MG63 (cell line): ENCODE measurements at regions not wholly inside any gene's neighbourhood (a gene's known extent, or its start where the extent isn't known, plus 50 kb on each side); places are given as distances from the start of the nearest gene placed in this dataset.
A peak's percentile ranks its signal among the peaks of the same experiment; 100 is the strongest.

Source experiments
- DNase-seq: peaks from one replicate; pipeline ENCODE4 v3.0.0-alpha.2; 2020
- H3K27me3 ChIP-seq: fragments of 250-450 bp; sonication (Bioruptor Pico); 2 replicates; pipeline ENCODE4 v1.5.1; 2020; ENCODE audit warnings: mild to moderate bottlenecking, moderate library complexity
- H3K36me3 ChIP-seq: fragments of 250-450 bp; sonication (Bioruptor Pico); 2 replicates; pipeline ENCODE4 v1.5.1; 2020; ENCODE audit warnings: mild to moderate bottlenecking, moderate library complexity
- H3K4me3 ChIP-seq: fragments of 250-450 bp; sonication (Bioruptor Pico); 2 replicates; pipeline ENCODE4 v1.5.1; 2020; ENCODE audit warnings: mild to moderate bottlenecking, moderate library complexity
- H3K9me3 ChIP-seq: fragments of 250-450 bp; sonication (Bioruptor Pico); 2 replicates; pipeline ENCODE4 v1.5.1; 2020; ENCODE audit warnings: mild to moderate bottlenecking, moderate library complexity

DNA sequence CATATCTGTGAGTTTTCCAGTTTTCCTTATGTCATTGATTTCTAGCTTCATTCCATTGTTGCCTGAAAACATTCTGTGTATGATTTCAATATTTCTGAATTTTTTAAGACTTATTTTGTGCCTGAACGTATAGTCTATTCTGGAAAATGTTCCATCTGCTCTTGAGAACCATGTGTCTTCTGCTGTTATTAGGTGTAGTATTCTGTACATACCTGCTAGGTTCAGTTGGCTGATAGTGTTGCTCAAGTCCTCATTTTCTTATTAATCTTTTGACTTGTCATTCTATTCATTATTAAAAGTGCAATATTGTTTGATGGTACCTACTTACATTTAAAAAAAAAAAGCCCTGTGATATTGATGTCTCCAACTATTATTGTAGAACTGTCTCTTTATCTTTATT is 869.8 kb upstream of the MAN1A1 start:
- no peak for DNase-seq
- H3K36me3 ChIP-seq = no peaks in the 10 kb centered on the region
- no peak overlapping the region for H3K4me3 ChIP-seq
- H3K9me3 ChIP-seq = no peaks in the 10 kb centered on the region
- H3K27me3 ChIP-seq = no peaks in the 10 kb centered on the region

DNA sequence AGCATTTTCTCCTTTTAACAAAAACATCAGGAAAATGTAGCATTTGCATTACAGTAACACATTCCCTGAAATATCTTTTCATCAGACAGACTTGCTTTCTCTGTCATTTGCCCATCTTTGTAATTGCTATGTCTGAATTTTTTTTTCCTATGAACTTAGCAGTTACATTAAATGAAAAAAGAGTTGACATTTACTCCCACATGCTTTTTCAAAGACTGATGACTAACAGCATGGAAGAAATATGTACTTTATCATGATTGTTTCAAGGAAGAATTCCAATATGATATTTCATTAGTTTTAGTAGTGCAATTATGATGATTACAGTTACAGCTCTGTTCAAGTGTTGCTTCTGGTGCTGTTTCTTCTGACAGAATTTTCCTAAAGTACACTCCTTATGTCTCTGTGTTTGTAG is 864.5 kb upstream of the MAN1A1 start:
- no peak overlapping the region for H3K4me3 ChIP-seq
- no peaks in the 10 kb centered on the region for H3K9me3 ChIP-seq
- no peak for DNase-seq
- no peaks in the 10 kb centered on the region for H3K36me3 ChIP-seq
- H3K27me3 ChIP-seq = no peaks in the 10 kb centered on the region

GRCh38 chr6:120211955-120212792 is 862.6 kb upstream of the MAN1A1 start:
- Histone ChIP-seq H3K9me3 (no peaks in the 10 kb centered on the region), H3K27me3 (no peaks in the 10 kb centered on the region), H3K4me3 (no peak overlapping the region), H3K36me3 (no peaks in the 10 kb centered on the region)
- no peak for DNase-seq

- Histone ChIP-seq H3K9me3 (no peaks in the 10 kb centered on the region), H3K27me3 (no peaks in the 10 kb centered on the region)
Observed at GRCh38 chr6:120202878-120203277, 853.3 kb upstream of the MAN1A1 start.

GRCh38 chr6:120200853-120201252 is 851.3 kb upstream of the MAN1A1 start:
- Histone ChIP-seq H3K4me3 (no peak overlapping the region), H3K36me3 (no peaks in the 10 kb centered on the region), H3K27me3 (no peaks in the 10 kb centered on the region), H3K9me3 (no peaks in the 10 kb centered on the region)
- DNase-seq = no peak

More at GRCh38 chr6:120202878-120203277, 853.3 kb upstream of the MAN1A1 start:
- no peak overlapping the region for H3K4me3 ChIP-seq
- H3K36me3 ChIP-seq = no peaks in the 10 kb centered on the region
- DNase-seq = no peak

DNA sequence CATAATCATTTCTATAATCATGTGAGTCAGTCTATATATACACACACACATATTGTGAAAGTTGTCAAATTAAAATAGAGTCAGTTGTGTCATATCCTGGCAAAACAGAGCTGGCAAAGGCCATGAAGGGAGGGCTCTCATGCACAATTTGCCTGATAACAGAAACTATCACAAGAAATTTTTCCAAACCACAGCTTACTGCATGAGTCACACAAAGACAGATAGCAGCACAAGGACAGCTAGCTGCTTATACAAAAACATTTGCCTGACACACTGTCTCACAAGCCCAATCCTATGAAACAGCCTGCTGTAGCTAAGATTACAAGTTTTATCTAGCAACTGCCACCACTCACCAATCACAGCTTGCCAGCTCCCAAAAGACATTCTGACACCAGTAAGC is 848.5 kb upstream of the MAN1A1 start:
- H3K4me3 ChIP-seq = no peak overlapping the region
- DNase-seq = peak; percentile 3
- H3K36me3 ChIP-seq = no peaks in the 10 kb centered on the region
- no peaks in the 10 kb centered on the region for H3K27me3 ChIP-seq
- H3K9me3 ChIP-seq = no peaks in the 10 kb centered on the region

DNA sequence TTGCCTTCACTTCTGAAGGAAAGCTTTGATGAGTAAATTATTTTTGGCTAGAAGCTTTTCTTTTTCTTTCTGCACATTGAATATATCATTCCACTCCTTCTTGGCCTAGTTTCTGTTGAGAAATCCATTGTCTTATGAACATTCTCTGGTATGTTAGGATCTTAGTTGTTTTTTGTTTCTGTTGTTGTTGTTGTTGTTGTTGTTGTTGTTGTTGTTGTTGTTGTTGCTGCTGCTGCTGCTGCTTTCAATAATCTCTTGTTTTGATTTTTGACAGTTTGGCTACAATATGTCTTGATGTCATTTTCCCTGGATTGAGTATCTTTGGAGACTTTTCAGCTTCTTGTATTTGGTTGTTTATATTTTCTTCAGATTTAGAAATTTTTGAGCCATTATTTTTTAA is 836.5 kb upstream of the MAN1A1 start:
- H3K9me3 ChIP-seq = no peaks in the 10 kb centered on the region
- H3K4me3 ChIP-seq = no peak overlapping the region
- DNase-seq = no peak
- no peaks in the 10 kb centered on the region for H3K36me3 ChIP-seq
- H3K27me3 ChIP-seq = no peaks in the 10 kb centered on the region

- no peaks in the 10 kb centered on the region for H3K27me3 ChIP-seq
- no peaks in the 10 kb centered on the region for H3K9me3 ChIP-seq
- no peak for DNase-seq
- no peak overlapping the region for H3K4me3 ChIP-seq
- no peaks in the 10 kb centered on the region for H3K36me3 ChIP-seq
Observed at GRCh38 chr6:120173250-120173649, 823.7 kb upstream of the MAN1A1 start.

- no peak for DNase-seq
- no peaks in the 10 kb centered on the region for H3K9me3 ChIP-seq
- H3K36me3 ChIP-seq = no peaks in the 10 kb centered on the region
- no peaks in the 10 kb centered on the region for H3K27me3 ChIP-seq
- H3K4me3 ChIP-seq = no peak overlapping the region
Observed at GRCh38 chr6:120164531-120164930, 815.0 kb upstream of the MAN1A1 start.

DNA sequence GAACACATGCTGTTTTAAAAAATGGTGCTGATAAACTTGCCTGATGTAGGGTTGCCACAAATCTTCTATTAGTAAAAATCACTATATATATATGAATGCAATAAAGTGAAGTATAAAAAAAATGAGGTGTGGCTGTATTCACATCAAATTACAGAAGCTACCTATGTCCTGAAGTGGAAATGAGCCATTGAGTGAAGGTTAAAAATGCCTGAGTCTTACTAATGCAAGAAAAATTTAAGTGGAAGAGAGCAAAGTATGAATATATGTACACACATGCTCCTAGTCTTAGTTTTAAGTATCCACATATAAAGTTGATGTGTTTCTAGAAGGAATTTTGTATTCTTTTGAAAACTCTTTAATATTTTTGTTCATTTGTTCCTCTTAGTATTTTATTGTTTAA is 808.3 kb upstream of the MAN1A1 start:
- Histone ChIP-seq H3K27me3 (no peaks in the 10 kb centered on the region), H3K9me3 (no peaks in the 10 kb centered on the region), H3K36me3 (no peaks in the 10 kb centered on the region), H3K4me3 (no peak overlapping the region)
- no peak for DNase-seq

DNA sequence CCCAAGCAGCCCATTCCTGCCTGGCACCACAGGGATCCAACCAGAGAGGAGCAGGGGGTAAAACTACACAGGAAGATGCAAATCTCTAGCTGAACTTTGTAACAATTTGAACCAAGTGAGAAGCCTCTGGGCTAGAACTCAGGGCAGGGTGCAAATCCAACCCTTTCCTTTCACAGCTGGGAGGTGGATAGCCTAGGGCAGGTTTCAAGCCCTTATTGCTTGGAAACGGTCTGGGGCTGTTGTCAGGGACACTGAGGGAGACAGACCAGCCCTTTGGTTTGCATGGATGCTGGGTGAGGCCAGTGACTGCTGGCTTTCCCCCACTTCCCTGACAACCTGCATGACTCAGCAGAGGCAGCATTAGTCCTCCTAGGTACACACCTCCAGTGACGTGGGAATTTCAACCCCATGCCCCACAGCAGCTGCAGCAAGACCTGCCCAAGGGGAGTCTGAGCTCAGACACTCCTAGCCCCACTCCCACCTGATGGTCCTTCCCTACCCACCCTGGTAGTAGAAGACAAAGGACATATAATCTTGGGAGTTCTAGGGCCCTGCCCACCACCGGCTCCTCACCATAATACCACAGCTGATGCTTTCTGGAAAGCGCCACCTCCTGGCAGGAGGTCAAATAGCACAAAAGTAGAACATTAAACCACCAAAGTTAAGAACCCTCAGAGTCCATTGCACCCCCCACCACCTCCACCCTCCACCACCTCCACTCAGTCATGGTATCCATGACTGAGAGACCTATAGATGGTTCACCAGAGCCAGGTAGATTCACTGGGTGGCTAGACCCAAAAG is 797.7 kb upstream of the MAN1A1 start:
- Histone ChIP-seq H3K36me3 (no peaks in the 10 kb centered on the region), H3K27me3 (no peaks in the 10 kb centered on the region), H3K9me3 (no peaks in the 10 kb centered on the region), H3K4me3 (no peak overlapping the region)
- DNase-seq = no peak

GRCh38 chr6:120141601-120142000 is 792.0 kb upstream of the MAN1A1 start:
- DNase-seq = no peak
- Histone ChIP-seq H3K4me3 (no peak overlapping the region), H3K36me3 (no peaks in the 10 kb centered on the region), H3K27me3 (no peaks in the 10 kb centered on the region), H3K9me3 (no peaks in the 10 kb centered on the region)

DNA sequence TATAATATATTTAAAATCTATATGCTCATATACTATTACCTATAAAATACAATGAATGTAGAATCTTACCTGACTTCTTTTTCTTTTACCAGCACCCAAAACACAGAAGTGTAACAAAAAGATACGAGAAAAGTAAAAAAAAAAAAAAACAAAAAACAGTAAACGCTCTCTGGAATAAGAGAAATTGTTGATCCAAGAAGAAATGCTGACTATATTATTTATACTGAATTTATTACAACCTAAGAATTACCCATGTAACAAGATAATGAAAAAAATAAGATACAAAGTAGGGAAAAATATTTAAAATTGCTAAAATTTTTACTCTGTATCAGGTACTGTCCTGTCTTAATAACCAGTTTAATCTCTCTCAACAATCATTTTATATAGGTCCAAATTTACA is 787.9 kb upstream of the MAN1A1 start:
- H3K27me3 ChIP-seq = no peaks in the 10 kb centered on the region
- DNase-seq = no peak
- H3K4me3 ChIP-seq = no peak overlapping the region
- no peaks in the 10 kb centered on the region for H3K36me3 ChIP-seq
- H3K9me3 ChIP-seq = no peaks in the 10 kb centered on the region

DNA sequence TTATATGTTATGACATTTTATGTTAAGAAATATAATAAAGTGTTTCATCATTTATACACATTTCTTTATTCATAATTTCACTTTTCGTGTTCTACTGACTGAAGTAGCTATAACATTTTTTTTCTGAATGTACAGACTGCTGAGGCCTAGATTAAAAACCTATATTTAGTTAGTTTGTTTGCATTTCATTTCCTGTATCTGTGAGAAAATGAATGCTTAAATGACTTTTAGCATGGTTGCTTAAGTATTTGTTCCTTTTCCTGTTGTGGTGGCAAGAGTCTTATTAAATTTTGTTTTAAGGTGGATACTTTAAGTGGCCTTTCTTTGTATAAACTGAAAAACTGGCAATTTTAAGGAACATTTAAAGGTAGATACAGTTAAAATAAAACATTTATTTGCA is 779.7 kb upstream of the MAN1A1 start:
- DNase-seq = no peak
- Histone ChIP-seq H3K9me3 (no peaks in the 10 kb centered on the region), H3K4me3 (no peak overlapping the region), H3K36me3 (no peaks in the 10 kb centered on the region), H3K27me3 (no peaks in the 10 kb centered on the region)

DNA sequence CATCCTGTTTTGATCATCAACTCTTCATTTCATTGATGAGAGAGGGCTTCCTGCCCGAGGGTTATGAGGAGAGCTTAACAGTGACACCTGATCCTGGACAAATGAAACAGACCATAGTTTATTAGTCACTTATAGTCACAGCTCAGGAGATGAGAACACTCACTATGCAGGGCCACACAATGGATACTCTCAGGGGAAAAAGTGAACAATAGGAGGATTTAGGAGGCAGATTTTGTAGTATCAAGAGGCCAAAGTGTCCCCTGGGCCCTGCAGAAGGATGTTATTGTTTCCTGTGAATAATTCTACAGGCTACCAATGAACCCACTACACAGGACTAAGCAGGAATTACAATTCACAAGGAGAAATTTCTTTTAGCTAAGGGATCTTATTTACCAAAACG is 772.8 kb upstream of the MAN1A1 start:
- no peak overlapping the region for H3K4me3 ChIP-seq
- DNase-seq = no peak

GRCh38 chr6:120116343-120116742 is 766.8 kb upstream of the MAN1A1 start:
- H3K36me3 ChIP-seq = no peaks in the 10 kb centered on the region
- no peak for DNase-seq
- no peak overlapping the region for H3K4me3 ChIP-seq
- no peaks in the 10 kb centered on the region for H3K9me3 ChIP-seq
- H3K27me3 ChIP-seq = no peaks in the 10 kb centered on the region

More for the DNA sequence above, 772.8 kb upstream of the MAN1A1 start:
- Histone ChIP-seq H3K27me3 (no peaks in the 10 kb centered on the region), H3K9me3 (no peaks in the 10 kb centered on the region), H3K36me3 (no peaks in the 10 kb centered on the region)

GRCh38 chr6:120112980-120113379 is 763.4 kb upstream of the MAN1A1 start:
- Histone ChIP-seq H3K9me3 (no peaks in the 10 kb centered on the region), H3K27me3 (no peaks in the 10 kb centered on the region), H3K36me3 (no peaks in the 10 kb centered on the region), H3K4me3 (no peak overlapping the region)
- no peak for DNase-seq

DNA sequence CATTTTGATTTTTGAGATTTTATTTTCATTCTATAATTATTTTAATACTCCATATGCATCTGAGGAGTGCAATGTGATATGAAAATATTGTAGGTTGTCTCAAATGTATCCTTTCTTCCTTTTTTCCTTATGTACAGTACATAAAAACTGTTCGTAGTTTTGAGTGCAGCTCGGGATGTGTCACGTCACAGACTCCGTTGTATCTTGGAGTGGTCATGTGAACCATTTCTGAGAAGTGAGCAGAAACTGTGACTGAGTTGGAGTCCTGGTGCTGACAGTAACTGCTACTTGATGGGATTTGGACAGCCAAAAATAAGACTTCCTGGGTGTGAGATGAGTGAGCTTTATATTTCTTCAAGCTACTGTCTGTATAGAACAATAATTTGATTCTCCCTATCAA is 761.4 kb upstream of the MAN1A1 start:
- Histone ChIP-seq H3K9me3 (no peaks in the 10 kb centered on the region), H3K27me3 (no peaks in the 10 kb centered on the region), H3K36me3 (no peaks in the 10 kb centered on the region), H3K4me3 (no peak overlapping the region)
- no peak for DNase-seq
